Fibroblast of skin of left biceps (primary cell): ENCODE measurements at regions not wholly inside any gene's neighbourhood (a gene's known extent, or its start where the extent isn't known, plus 50 kb on each side); places are given as distances from the start of the nearest gene placed in this dataset.
"Not testable (repeated sequence)": the region's sequence is repeated elsewhere in the genome, so short reads cannot be mapped to it uniquely, and the experiment has no call there.

Experiments used
- DNase-seq, 2 experiments: peaks; one replicate each; pipeline ENCODE4 v3.0.0-alpha.2; 2013; ENCODE audit warnings: low read depth in 2 of 2

GRCh38 chr11:33467966-33468365, 210.8 kb downstream of the HIPK3 start:
- no peak for DNase-seq

- no peak for DNase-seq
These were observed 205.9 kb downstream of the HIPK3 start for GRCh38 chr11:33463059-33463458.

GRCh38 chr11:33461369-33462125, 204.4 kb downstream of the HIPK3 start:
- DNase-seq = no peak

GRCh38 chr11:33457948-33458347, 200.8 kb downstream of the HIPK3 start:
- no peak for DNase-seq

DNA sequence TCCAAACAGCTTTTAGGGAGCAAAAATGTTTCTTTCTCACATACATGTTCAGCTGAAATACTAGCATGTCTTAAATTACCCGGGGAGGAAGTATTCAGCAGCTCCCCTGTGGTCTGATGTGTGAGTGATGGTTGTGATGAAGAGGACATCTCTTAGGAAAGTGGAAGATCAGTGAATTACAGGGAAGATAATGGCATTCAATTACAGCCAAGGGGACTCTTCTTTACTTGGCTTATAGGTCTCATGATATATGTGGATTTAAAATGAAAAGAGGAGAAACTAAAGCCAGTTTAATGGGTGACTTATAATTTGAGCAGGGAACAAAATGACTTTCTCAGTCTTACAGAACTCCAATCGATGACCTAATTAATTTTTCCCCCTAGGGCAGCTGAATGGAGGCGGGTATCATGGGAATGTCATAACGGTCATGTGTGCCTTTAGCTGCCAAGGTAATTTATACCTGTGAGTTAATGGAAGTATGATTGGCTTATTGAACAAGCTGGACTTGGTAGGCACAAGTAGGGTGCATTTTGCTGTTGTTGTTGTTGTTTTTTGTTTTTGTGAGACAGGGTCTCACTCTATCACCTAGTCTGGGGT, 198.8 kb downstream of the HIPK3 start:
- DNase-seq = no peak

- no peak for DNase-seq
These were observed 197.1 kb downstream of the HIPK3 start for GRCh38 chr11:33454264-33454663.

DNA sequence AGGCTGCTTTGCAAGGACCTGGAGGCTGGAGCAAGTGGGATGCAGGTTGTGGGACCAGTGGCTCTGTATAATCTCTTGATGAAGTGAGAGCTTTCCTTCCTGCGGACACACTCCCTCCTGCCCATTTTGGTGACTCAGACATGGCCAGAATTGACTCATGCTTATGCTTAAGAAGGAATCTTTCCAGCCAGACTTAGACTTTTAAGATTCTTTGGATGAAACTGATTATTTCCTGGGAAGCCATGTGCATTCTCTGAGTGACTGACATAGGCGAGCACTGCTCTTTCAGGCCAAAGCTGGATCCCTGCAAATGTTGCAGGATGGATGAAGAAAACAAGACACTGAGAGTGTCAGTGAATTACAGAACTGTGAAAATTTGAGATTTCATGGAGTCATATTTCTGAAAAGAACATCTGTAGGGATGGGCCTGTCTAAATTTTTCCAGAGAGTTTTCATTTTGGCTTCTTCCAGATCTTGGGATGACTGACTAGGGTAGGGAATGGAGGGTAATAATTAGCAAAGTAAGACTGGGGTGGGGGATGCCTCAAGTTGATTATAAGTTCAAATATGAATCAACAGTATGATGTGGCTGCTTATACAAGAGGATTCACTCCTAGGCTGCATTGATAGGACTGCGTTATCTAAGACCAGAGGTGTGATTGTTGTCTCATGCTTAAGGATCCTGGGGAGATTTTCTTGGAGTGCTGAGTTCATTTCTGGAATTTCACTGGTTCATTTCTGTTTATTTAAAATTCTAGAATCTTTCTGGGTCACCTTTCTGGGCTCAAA, 195.8 kb downstream of the HIPK3 start:
- peak; percentile 75 to 78 for DNase-seq

GRCh38 chr11:33451364-33451763, 194.2 kb downstream of the HIPK3 start:
- no peak for DNase-seq

GRCh38 chr11:33449798-33450197, 192.6 kb downstream of the HIPK3 start:
- no peak for DNase-seq

DNA sequence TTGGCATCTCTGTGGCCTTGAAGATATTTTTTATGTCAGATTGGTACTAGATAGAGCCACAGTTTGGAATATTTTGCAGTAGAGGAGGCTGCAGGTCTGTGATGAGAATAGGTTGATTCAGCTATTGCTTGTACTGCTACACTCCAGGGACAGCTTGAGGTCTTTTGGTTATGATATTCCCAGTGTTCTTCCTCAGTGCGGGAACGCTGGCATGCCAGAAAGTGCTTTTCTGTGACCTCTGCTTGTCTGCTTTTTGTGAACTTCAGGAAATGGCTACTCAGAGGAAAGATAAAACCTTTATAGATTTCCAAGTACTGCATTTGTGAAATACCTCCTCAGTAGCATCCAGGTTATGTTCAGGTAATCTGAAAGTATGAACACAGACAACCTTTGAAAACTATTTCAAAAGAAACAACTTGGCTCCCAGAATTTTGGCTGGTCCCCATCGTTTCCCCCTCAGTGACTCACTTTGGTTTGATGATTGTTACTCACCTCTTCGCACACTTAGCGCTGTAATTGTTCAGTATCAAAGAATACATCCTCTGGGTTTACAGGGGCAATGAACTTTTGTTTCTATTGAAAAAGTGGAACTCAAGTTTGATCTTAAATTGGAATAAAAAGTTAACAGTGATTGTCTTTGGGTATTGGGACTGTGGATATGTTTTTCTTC, 191.4 kb downstream of the HIPK3 start:
- DNase-seq = no peak

- DNase-seq = peak in 1 of 2 experiments; percentile 47
These were observed 188.6 kb downstream of the HIPK3 start for GRCh38 chr11:33445761-33446161.

GRCh38 chr11:33444835-33445594, 187.8 kb downstream of the HIPK3 start:
- DNase-seq = no peak

DNA sequence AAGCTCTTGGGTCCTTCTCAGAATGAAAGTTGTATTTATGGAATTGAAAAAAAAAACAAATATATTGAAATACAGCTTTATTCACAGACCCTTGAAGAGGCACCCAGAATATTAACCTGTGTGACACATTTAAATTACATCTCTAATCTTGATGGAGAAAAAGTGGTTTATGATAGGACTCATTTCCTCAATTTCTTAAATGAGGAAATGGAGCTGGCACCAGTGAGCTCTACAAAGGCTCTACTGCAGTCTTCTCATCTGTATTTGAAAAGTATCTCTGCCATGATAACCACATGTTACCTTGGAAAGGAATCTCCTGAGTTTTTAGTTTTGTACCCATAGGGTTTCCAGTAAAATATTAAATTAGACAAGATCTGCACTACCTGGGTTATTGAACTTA, 186.5 kb downstream of the HIPK3 start:
- no peak for DNase-seq

- DNase-seq = no peak
These were observed 181.1 kb downstream of the HIPK3 start for GRCh38 chr11:33438301-33438700.

DNA sequence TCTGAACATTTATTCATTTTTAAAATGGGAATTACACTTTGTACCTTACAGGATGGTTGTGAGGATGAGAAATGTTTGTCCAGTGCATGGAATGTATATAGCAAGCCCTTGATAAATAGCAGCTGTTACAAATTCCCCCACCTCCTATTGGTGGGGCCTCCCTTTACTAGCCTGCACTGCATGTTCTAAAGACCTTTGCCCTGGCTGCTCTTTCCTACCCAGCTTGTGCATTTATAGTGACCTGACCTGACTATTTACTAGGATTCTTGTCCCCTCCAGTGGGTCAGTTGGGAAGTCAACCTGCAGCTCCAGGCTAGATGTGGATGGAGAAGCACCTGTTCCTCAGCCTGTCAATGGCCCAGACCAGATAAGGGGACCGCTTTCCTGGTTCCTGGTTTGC, 180.3 kb downstream of the HIPK3 start:
- no peak for DNase-seq

- DNase-seq = no peak
These were observed 178.0 kb downstream of the HIPK3 start for GRCh38 chr11:33435216-33435615.

GRCh38 chr11:33434294-33434693, 177.1 kb downstream of the HIPK3 start:
- no peak for DNase-seq

DNA sequence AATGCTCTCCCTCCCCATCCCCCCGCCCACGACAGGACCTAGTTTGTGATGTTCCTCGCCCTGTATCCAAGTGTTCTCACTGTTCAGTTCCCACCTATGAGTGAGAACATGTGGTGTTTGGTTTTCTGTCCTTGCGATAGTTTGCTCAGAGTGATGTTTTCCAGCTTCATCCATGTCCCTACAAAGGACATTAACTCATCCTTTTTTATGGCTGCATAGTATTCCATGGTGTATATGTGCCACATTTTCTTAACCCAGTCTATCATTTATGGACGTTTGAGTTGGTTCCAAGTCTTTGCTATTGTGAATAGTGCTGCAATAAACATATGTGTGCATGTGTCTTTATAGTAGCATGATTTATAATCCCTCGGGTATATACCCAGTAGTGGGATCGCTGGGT, 171.3 kb downstream of the HIPK3 start:
- DNase-seq = not testable (repeated sequence)

GRCh38 chr11:33420959-33421566, 163.9 kb downstream of the HIPK3 start:
- DNase-seq = no peak

DNA sequence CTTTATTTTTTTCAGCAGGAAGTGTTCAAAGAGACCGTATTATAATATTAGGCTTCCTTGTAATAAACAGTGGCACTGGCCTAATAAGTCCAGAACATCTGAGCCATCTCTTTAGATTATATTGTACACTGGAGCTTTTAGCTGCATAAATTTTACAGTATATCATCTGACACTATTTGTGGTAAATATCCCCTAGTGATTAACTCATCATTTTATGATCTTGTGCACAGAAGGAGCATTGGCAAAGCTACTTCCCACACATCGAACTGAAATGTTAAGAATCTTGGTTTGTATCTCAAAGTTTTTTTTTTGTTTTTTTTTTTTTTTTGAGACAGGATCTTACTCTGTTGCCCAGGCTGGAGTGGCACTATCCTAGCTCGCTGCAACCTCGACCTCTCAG, 162.7 kb downstream of the HIPK3 start:
- DNase-seq = peak; percentile 9 to 16

- DNase-seq = no peak
These were observed 159.9 kb downstream of the HIPK3 start for GRCh38 chr11:33417121-33417520.
